Heart left ventricle (tissue), 16 donors: ENCODE measurements at regions not wholly inside any gene's neighbourhood (a gene's known extent, or its start where the extent isn't known, plus 50 kb on each side); places are given as distances from the start of the nearest gene placed in this dataset.

Experiments used
- ATAC-seq, 4 donors: fragments of 200-7000 bp; cut with Tn5 transposase; one replicate each; pipeline ENCODE4 v1.9.1; 2020 to 2022; ENCODE audit warnings: moderate library complexity in 4 of 4, mild to moderate bottlenecking in 3 of 4, moderate number of reproducible peaks in 1 of 4
- DNase-seq, 5 donors: peaks; one replicate each; pipeline ENCODE4 v3.0.0-alpha.2; 2020
- H3K27ac ChIP-seq, 12 donors: fragments of 200-600 bp; sonication (generic) in 4 of 12; one replicate each; pipeline versions ENCODE4 v1.5.0 to v1.8.0; 2016 to 2022; ENCODE audit warnings: mild to moderate bottlenecking in 2 of 12
- H3K27me3 ChIP-seq, 9 donors: fragments of 200-600 bp; sonication (generic) in 2 of 9; one replicate each; pipeline versions ENCODE4 v1.5.1 to v1.8.0; 2016 to 2022; ENCODE audit warnings: mild to moderate bottlenecking in 3 of 9
- H3K36me3 ChIP-seq, 9 donors: fragments of 200-600 bp; sonication (generic) in 2 of 9; one replicate each; pipeline versions ENCODE4 v1.5.0 to v1.8.0; 2018 to 2022; ENCODE audit warnings: mild to moderate bottlenecking in 2 of 9
- H3K4me1 ChIP-seq, 12 donors: fragments of 200-600 bp; sonication (generic) in 4 of 12; one replicate each; pipeline versions ENCODE4 v1.5.0 to v1.8.0; 2016 to 2022; ENCODE audit warnings: mild to moderate bottlenecking in 3 of 12
- H3K4me3 ChIP-seq, 12 donors: fragments of 200-600 bp; sonication (generic) in 4 of 12; one replicate each; pipeline versions ENCODE4 v1.5.0 to v1.8.0; 2017 to 2022; ENCODE audit warnings: mild to moderate bottlenecking in 9 of 12, moderate library complexity in 4 of 12
- H3K9me3 ChIP-seq, 12 donors: fragments of 200-600 bp; sonication (generic) in 4 of 12; one replicate each; pipeline versions ENCODE4 v1.5.0 to v1.8.0; 2016 to 2022; ENCODE audit warnings: mild to moderate bottlenecking in 1 of 12
- CTCF ChIP-seq, 12 donors: fragments of 200-600 bp; sonication (generic) in 4 of 12; IDR thresholded peaks; one replicate each; pipeline versions ENCODE4 v1.5.0 to v1.8.0; 2018 to 2022; ENCODE audit warnings: antibody characterized with exemption in 12 of 12, mild to moderate bottlenecking in 5 of 12
- POLR2A ChIP-seq, 2 donors: fragments of 450-650 bp; IDR thresholded peaks; one replicate each; pipeline ENCODE4 v1.6.1; 2017; ENCODE audit warnings: antibody characterized with exemption in 2 of 2, mild to moderate bottlenecking in 2 of 2, moderate library complexity in 2 of 2
- WGBS, 4 donors: extraction: QIAGEN DNeasy Blood & Tissue Kit in 2 of 4; methylation state at CpG; one replicate each; pipeline versions ENCODE4 v1.1.5 to v1.1.7; 2013 to 2018; 5-methylcytosine and 5-hydroxymethylcytosine counted together
- intact Hi-C, 10 donors: fragments of 100-400 bp; cut with DNase I; formaldehyde crosslinking; loops; one replicate each; pipeline versions ENCODE4 v1.11.1 to v1.14.2; 2022
- donor health status: ischemic (EF 13 %, LVEDD 7.1; RV severe dilation, severe dysfunction).
- donor health status: healthy with polysubstance abuse.
- donor health status: DM: no; HTN: yes; CAD: no.
- donor health status: DM: no; HTN: no; CAD: no.
- donor health status: ischemic (EF 25% LVEDD 6.9; RV normal size, moderate dysfunction).
- donor health status: ischemic (EF 25% LVEDD 5.7; RV mildly dilated, moderate dysfunction).
- donor health status: healthy.
- donor health status: DM: yes; HTN: yes; CAD: no.
- donor health status: ischemic (EF 35%, LVEDD 5.7; RV mildly dilated, moderate dysfunction).
- donor health status: nonischemic (EF 11% LVEDD 7.7; RV severe dilation, severe dysfunction).
- donor health status: DM: yes; HTN: yes; CAD: no.
- donor health status: PGD.
- donor health status: ischemic (EF 29% LVEDD 5.4; RV normal size, mild dysfunction).
- donor health status: nonischemic (EF 23%, LVEDD 6.1; RV moderate dilation, normal function).

- Histone ChIP-seq H3K27ac (no peak overlapping the region), H3K27me3 (no peaks in the 10 kb centered on the region), H3K36me3 (no peaks in the 10 kb centered on the region), H3K9me3 (no peaks in the 10 kb centered on the region), H3K4me3 (no peak overlapping the region), H3K4me1 (peaks cover 0 to 5% (median 0%) of the 10 kb centered on the region in 12 donors)
- ATAC-seq (no peak), DNase-seq (no peak)
- intact Hi-C loops: no loop called here
- 84 to 93% (median 88%) methylated on average over 2 of the region's 2 CpGs for WGBS, 4 donors
- TF ChIP-seq POLR2A (IDR thresholded peaks at IDR 0.05) (no peak), CTCF (IDR thresholded peaks at IDR 0.05) (no peak)
Observed at GRCh38 chr3:106032479-106032878, 163.7 kb upstream of the CBLB start.

- WGBS, 4 donors: 91 to 98% (median 97%) methylated on average over 2 of the region's 2 CpGs
Observed at GRCh38 chr3:106033654-106034053, 164.8 kb upstream of the CBLB start.

GRCh38 chr3:106034313-106034712 lies 165.5 kb upstream of the CBLB start:
- ATAC-seq (no peak), DNase-seq (no peak)
- H3K27me3 ChIP-seq: no peaks in the 10 kb centered on the region
- 89 to 93% (median 91%) methylated on average over 2 of the region's 2 CpGs for WGBS, 4 donors
- H3K27ac ChIP-seq: no peak overlapping the region
- intact Hi-C loops: no loop called here
- no peak overlapping the region for H3K4me3 ChIP-seq
- peaks cover 0 to 11% (median 4%) of the 10 kb centered on the region in 12 donors for H3K9me3 ChIP-seq
- no peaks in the 10 kb centered on the region for H3K36me3 ChIP-seq
- TF ChIP-seq CTCF (IDR thresholded peaks at IDR 0.05) (no peak), POLR2A (IDR thresholded peaks at IDR 0.05) (no peak)
- peaks cover 0 to 5% (median 0%) of the 10 kb centered on the region in 12 donors for H3K4me1 ChIP-seq

More at GRCh38 chr3:106033654-106034053, 164.8 kb upstream of the CBLB start:
- Histone ChIP-seq H3K36me3 (no peaks in the 10 kb centered on the region), H3K4me1 (peaks cover 0 to 5% (median 0%) of the 10 kb centered on the region in 12 donors), H3K27me3 (no peaks in the 10 kb centered on the region), H3K27ac (no peak overlapping the region), H3K9me3 (peaks cover 0 to 7% (median 0%) of the 10 kb centered on the region in 12 donors), H3K4me3 (no peak overlapping the region)
- TF ChIP-seq POLR2A (IDR thresholded peaks at IDR 0.05) (no peak), CTCF (IDR thresholded peaks at IDR 0.05) (no peak)
- intact Hi-C loops: no loop called here
- DNase-seq (no peak), ATAC-seq (no peak)

- no peak for TF ChIP-seq POLR2A (IDR thresholded peaks at IDR 0.05)
- no peak for TF ChIP-seq CTCF (IDR thresholded peaks at IDR 0.05)
- DNase-seq (no peak), ATAC-seq (peak in 2 of 4 donors; percentile 39 to 44)
- 41 to 63% (median 47%) methylated on average over 4 of the region's 4 CpGs for WGBS, 4 donors
- H3K9me3 ChIP-seq: peaks cover 0 to 16% (median 9%) of the 10 kb centered on the region in 12 donors
- H3K36me3 ChIP-seq: no peaks in the 10 kb centered on the region
- H3K27me3 ChIP-seq: no peaks in the 10 kb centered on the region
- peaks cover 0 to 5% (median 0%) of the 10 kb centered on the region in 12 donors for H3K4me1 ChIP-seq
- no peak overlapping the region for H3K4me3 ChIP-seq
- intact Hi-C loops: no loop called here
- no peak overlapping the region for H3K27ac ChIP-seq
Observed at GRCh38 chr3:106035619-106036018, 166.8 kb upstream of the CBLB start.
